COR-L47 (cell line): ENCODE measurements at regions not wholly inside any gene's neighbourhood (a gene's known extent, or its start where the extent isn't known, plus 50 kb on each side); places are given as distances from the start of the nearest gene placed in this dataset.
A peak's percentile ranks its signal among the peaks of the same experiment; 100 is the strongest.
"Not testable (repeated sequence)": the region's sequence is repeated elsewhere in the genome, so short reads cannot be mapped to it uniquely, and the experiment has no call there.

ENCODE experiments used
- DNase-seq: peaks from one replicate; lab custom pipeline; 2025; lab: John Stamatoyannopoulos, UW

- DNase-seq: no peak
These were observed 726.7 kb downstream of the GRXCR1 start for GRCh38 chr4:43619219-43619618.

- not testable (repeated sequence) for DNase-seq
These were observed 745.4 kb downstream of the GRXCR1 start for GRCh38 chr4:43637893-43638292.

- DNase-seq: no peak
These were observed 759.5 kb downstream of the GRXCR1 start for GRCh38 chr4:43651991-43652390.

- DNase-seq: not testable (repeated sequence)
These were observed 767.0 kb downstream of the GRXCR1 start for GRCh38 chr4:43659547-43659946.

GRCh38 chr4:43672265-43672885, 776.2 kb downstream of the KCTD8 start:
- DNase-seq: not testable (repeated sequence)

GRCh38 chr4:43680421-43680820, 768.2 kb downstream of the KCTD8 start:
- DNase-seq: no peak

GRCh38 chr4:43682551-43682950, 766.1 kb downstream of the KCTD8 start:
- no peak for DNase-seq

GRCh38 chr4:43690116-43690515, 758.5 kb downstream of the KCTD8 start:
- DNase-seq: no peak

GRCh38 chr4:43693876-43694275, 754.7 kb downstream of the KCTD8 start:
- DNase-seq: no peak

GRCh38 chr4:43709443-43709842, 739.2 kb downstream of the KCTD8 start:
- DNase-seq: no peak

- no peak for DNase-seq
These were observed 731.8 kb downstream of the KCTD8 start for GRCh38 chr4:43716721-43717395.

- no peak for DNase-seq
These were observed 730.2 kb downstream of the KCTD8 start for GRCh38 chr4:43718369-43718768.

GRCh38 chr4:43732829-43733426, 715.7 kb downstream of the KCTD8 start:
- no peak for DNase-seq

GRCh38 chr4:43742083-43742482, 706.5 kb downstream of the KCTD8 start:
- no peak for DNase-seq

- no peak for DNase-seq
These were observed 694.0 kb downstream of the KCTD8 start for GRCh38 chr4:43754566-43754965.

- peak; percentile 2 for DNase-seq
These were observed 691.5 kb downstream of the KCTD8 start for GRCh38 chr4:43757147-43757546.

GRCh38 chr4:43758836-43759235, 689.8 kb downstream of the KCTD8 start:
- no peak for DNase-seq

GRCh38 chr4:43763029-43763610, 685.5 kb downstream of the KCTD8 start:
- DNase-seq: no peak

- no peak for DNase-seq
These were observed 683.1 kb downstream of the KCTD8 start for GRCh38 chr4:43765514-43765913.

- no peak for DNase-seq
These were observed 682.0 kb downstream of the KCTD8 start for GRCh38 chr4:43766648-43767047.

GRCh38 chr4:43776371-43776770, 672.2 kb downstream of the KCTD8 start:
- peak; percentile 7 for DNase-seq

- no peak for DNase-seq
These were observed 670.3 kb downstream of the KCTD8 start for GRCh38 chr4:43778187-43778915.
